Spinal cord (tissue), 9 donors: ENCODE measurements at regions not wholly inside any gene's neighbourhood (a gene's known extent, or its start where the extent isn't known, plus 50 kb on each side); places are given as distances from the start of the nearest gene placed in this dataset.
A peak's percentile ranks its signal among the peaks of the same experiment; 100 is the strongest.

Source experiments
- DNase-seq, 6 donors: peaks; one replicate each; pipeline versions ENCODE4 v3.0.0 to v3.0.0-alpha.2; 2013 to 2015; ENCODE audit warnings: low spot score in 6 of 6, low read depth in 4 of 6
- H3K27ac ChIP-seq: one replicate; pipeline ENCODE4 v1.5.1; 2013; ENCODE audit warnings: low read depth, low read length, control low read depth
- H3K27me3 ChIP-seq: one replicate; pipeline ENCODE4 v1.6.1; 2013; ENCODE audit warnings: low read length; ENCODE audit not compliant: control insufficient read depth, insufficient read depth
- H3K36me3 ChIP-seq: one replicate; pipeline ENCODE4 v1.6.1; 2013; ENCODE audit warnings: low read length; ENCODE audit not compliant: control insufficient read depth, insufficient read depth
- H3K4me1 ChIP-seq: one replicate; pipeline ENCODE4 v1.6.1; 2013; ENCODE audit warnings: low read length; ENCODE audit not compliant: control insufficient read depth, insufficient read depth
- H3K4me3 ChIP-seq: one replicate; pipeline ENCODE4 v1.5.1; 2013; ENCODE audit warnings: low read depth, low read length, control low read depth
- H3K9me3 ChIP-seq: one replicate; pipeline ENCODE4 v1.6.1; 2013; ENCODE audit warnings: low read length; ENCODE audit not compliant: control insufficient read depth, insufficient read depth
- WGBS: methylation state at CpG from one replicate; pipeline ENCODE4 v1.1.5; 2013; ENCODE audit warnings: missing lambda C conversion rate; ENCODE audit not compliant: insufficient coverage; 5-methylcytosine and 5-hydroxymethylcytosine counted together
- donor health status: healthy.

GRCh38 chr3:153958635-153959595 is 162.3 kb upstream of the ARHGEF26 start:
- H3K27me3 ChIP-seq, result no peaks in the 10 kb centered on the region
- H3K4me1 ChIP-seq, result no peaks in the 10 kb centered on the region
- H3K36me3 ChIP-seq, result no peaks in the 10 kb centered on the region
- H3K4me3 ChIP-seq, result no peak overlapping the region
- DNase-seq, result peak in 2 of 6 donors; percentile 75 to 93
- WGBS, result 17% methylated on average over 1 of the region's 9 CpGs
- H3K27ac ChIP-seq, result peak overlapping the region; percentile 25
- no peaks in the 10 kb centered on the region for H3K9me3 ChIP-seq

- Histone ChIP-seq H3K4me3 (no peak overlapping the region), H3K27ac (no peak overlapping the region), H3K27me3 (no peaks in the 10 kb centered on the region), H3K4me1 (no peaks in the 10 kb centered on the region), H3K9me3 (no peaks in the 10 kb centered on the region), H3K36me3 (no peaks in the 10 kb centered on the region)
- WGBS, result 100% methylated on average over 1 of the region's 3 CpGs
- no peak for DNase-seq
Measured at GRCh38 chr3:153960458-153961074, 160.6 kb upstream of the ARHGEF26 start.

- no peak overlapping the region for H3K4me3 ChIP-seq
- H3K9me3 ChIP-seq, result no peaks in the 10 kb centered on the region
- no peak for DNase-seq
- no peaks in the 10 kb centered on the region for H3K4me1 ChIP-seq
- H3K27me3 ChIP-seq, result no peaks in the 10 kb centered on the region
- no CpG with 5 or more reads among the region's 3 CpGs for WGBS
- no peaks in the 10 kb centered on the region for H3K36me3 ChIP-seq
- no peak overlapping the region for H3K27ac ChIP-seq
Measured at GRCh38 chr3:153961494-153961893, 159.7 kb upstream of the ARHGEF26 start.

GRCh38 chr3:153963012-153963411 is 158.2 kb upstream of the ARHGEF26 start:
- no peak for DNase-seq
- no peak overlapping the region for H3K27ac ChIP-seq
- H3K27me3 ChIP-seq, result no peaks in the 10 kb centered on the region
- no peaks in the 10 kb centered on the region for H3K9me3 ChIP-seq
- H3K36me3 ChIP-seq, result no peaks in the 10 kb centered on the region
- no CpG with 5 or more reads among the region's 2 CpGs for WGBS
- H3K4me1 ChIP-seq, result no peaks in the 10 kb centered on the region
- H3K4me3 ChIP-seq, result no peak overlapping the region

- no peaks in the 10 kb centered on the region for H3K27me3 ChIP-seq
- H3K9me3 ChIP-seq, result no peaks in the 10 kb centered on the region
- no peak overlapping the region for H3K27ac ChIP-seq
- H3K4me3 ChIP-seq, result no peak overlapping the region
- WGBS, result 100% methylated on average over 2 of the region's 2 CpGs
- DNase-seq, result no peak
- H3K4me1 ChIP-seq, result no peaks in the 10 kb centered on the region
- H3K36me3 ChIP-seq, result no peaks in the 10 kb centered on the region
Measured at GRCh38 chr3:153967260-153967659, 153.9 kb upstream of the ARHGEF26 start.

- Histone ChIP-seq H3K36me3 (no peaks in the 10 kb centered on the region), H3K4me3 (no peak overlapping the region), H3K27me3 (no peaks in the 10 kb centered on the region), H3K4me1 (no peaks in the 10 kb centered on the region), H3K9me3 (no peaks in the 10 kb centered on the region), H3K27ac (no peak overlapping the region)
- DNase-seq, result no peak
Measured at GRCh38 chr3:153970047-153970446, 151.1 kb upstream of the ARHGEF26 start.

- Histone ChIP-seq H3K36me3 (no peaks in the 10 kb centered on the region), H3K4me1 (no peaks in the 10 kb centered on the region), H3K27me3 (no peaks in the 10 kb centered on the region), H3K4me3 (no peak overlapping the region), H3K9me3 (no peaks in the 10 kb centered on the region), H3K27ac (no peak overlapping the region)
- DNase-seq, result peak in 2 of 6 donors; percentile 82 to 83
- WGBS, result 17% methylated on average over 1 of the region's 1 CpG
Measured at GRCh38 chr3:153970741-153971347, 150.3 kb upstream of the ARHGEF26 start.

- H3K27ac ChIP-seq, result no peak overlapping the region
- no CpG with 5 or more reads among the region's 1 CpG for WGBS
Measured at GRCh38 chr3:153972862-153973261, 148.3 kb upstream of the ARHGEF26 start.

GRCh38 chr3:153973722-153974265 is 147.4 kb upstream of the ARHGEF26 start:
- DNase-seq, result peak in 1 of 6 donors; percentile 76
- no peaks in the 10 kb centered on the region for H3K36me3 ChIP-seq
- H3K9me3 ChIP-seq, result no peaks in the 10 kb centered on the region
- no peaks in the 10 kb centered on the region for H3K4me1 ChIP-seq
- H3K27me3 ChIP-seq, result no peaks in the 10 kb centered on the region
- WGBS, result 62% methylated on average over 2 of the region's 3 CpGs
- no peak overlapping the region for H3K27ac ChIP-seq
- H3K4me3 ChIP-seq, result no peak overlapping the region

More at GRCh38 chr3:153972862-153973261, 148.3 kb upstream of the ARHGEF26 start:
- Histone ChIP-seq H3K4me3 (no peak overlapping the region), H3K9me3 (no peaks in the 10 kb centered on the region), H3K27me3 (no peaks in the 10 kb centered on the region), H3K4me1 (no peaks in the 10 kb centered on the region), H3K36me3 (no peaks in the 10 kb centered on the region)
- no peak for DNase-seq
